Thyroid gland (tissue), 4 donors: ENCODE measurements at regions not wholly inside any gene's neighbourhood (a gene's known extent, or its start where the extent isn't known, plus 50 kb on each side); places are given as distances from the start of the nearest gene placed in this dataset.

Experiments used
- POLR2A ChIP-seq, 2 donors: fragments of 450-650 bp; IDR thresholded peaks; one replicate each; pipeline ENCODE4 v1.6.1; 2017; ENCODE audit warnings: antibody characterized with exemption in 2 of 2, mild to moderate bottlenecking in 2 of 2, moderate library complexity in 1 of 2
- TF ChIP-seq, protein P1 (sequence below), 6 experiments: fragments of 200-600 bp in 3 of 6; fragments of 450-650 bp in 3 of 6; sonication (generic) in 3 of 6; IDR thresholded peaks; one replicate each; pipeline ENCODE4 v1.5.1; 2016 to 2019; ENCODE audit warnings: antibody characterized with exemption in 6 of 6, mild to moderate bottlenecking in 2 of 6, inconsistent platforms in 1 of 6, moderate library complexity in 1 of 6

- TF ChIP-seq, protein P1, sequence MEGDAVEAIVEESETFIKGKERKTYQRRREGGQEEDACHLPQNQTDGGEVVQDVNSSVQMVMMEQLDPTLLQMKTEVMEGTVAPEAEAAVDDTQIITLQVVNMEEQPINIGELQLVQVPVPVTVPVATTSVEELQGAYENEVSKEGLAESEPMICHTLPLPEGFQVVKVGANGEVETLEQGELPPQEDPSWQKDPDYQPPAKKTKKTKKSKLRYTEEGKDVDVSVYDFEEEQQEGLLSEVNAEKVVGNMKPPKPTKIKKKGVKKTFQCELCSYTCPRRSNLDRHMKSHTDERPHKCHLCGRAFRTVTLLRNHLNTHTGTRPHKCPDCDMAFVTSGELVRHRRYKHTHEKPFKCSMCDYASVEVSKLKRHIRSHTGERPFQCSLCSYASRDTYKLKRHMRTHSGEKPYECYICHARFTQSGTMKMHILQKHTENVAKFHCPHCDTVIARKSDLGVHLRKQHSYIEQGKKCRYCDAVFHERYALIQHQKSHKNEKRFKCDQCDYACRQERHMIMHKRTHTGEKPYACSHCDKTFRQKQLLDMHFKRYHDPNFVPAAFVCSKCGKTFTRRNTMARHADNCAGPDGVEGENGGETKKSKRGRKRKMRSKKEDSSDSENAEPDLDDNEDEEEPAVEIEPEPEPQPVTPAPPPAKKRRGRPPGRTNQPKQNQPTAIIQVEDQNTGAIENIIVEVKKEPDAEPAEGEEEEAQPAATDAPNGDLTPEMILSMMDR (IDR thresholded peaks at IDR 0.05) = no peak
- TF ChIP-seq POLR2A (IDR thresholded peaks at IDR 0.05) = no peak
These were observed 168.5 kb upstream of the ZC3H12A start for GRCh38 chr1:37305841-37306240.
